ENCODE measurements at regions not wholly inside any gene's neighbourhood (a gene's known extent, or its start where the extent isn't known, plus 50 kb on each side); places are given as distances from the start of the nearest gene placed in this dataset.

DNA sequence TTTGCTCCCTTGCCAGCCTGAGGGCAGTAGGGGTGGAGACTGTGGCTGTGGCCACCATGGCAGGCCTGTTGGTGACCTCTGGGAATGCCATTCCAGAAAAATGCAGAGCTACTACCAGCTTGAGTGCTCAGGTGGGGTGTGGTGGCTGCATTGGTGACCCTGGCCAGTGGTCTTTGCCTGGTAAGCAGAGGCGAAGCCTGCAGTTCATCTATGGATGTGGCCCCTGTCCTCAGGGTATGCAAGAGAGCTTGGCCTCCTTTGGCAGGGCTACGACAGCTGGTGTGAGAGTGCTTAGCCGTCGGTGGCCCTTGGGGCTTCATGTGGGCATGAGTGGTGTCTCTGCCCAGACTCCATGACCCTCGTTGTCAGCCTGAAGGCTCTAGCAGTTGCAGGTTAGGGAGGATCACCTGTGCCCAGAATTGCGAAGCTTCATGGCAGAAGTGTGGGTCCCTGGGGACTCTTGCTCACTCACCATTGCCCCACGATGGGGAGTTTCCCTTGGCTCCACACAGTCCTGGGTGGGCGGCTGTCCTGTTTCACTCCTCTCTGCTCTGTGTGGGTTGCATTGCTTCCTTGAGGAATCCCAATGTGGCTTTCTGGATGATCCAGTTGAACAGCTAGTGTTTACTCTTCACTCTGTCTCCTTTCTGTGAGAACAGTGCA is 117.9 kb upstream of the CDH12 start:
- TF ChIP-seq, protein P1, sequence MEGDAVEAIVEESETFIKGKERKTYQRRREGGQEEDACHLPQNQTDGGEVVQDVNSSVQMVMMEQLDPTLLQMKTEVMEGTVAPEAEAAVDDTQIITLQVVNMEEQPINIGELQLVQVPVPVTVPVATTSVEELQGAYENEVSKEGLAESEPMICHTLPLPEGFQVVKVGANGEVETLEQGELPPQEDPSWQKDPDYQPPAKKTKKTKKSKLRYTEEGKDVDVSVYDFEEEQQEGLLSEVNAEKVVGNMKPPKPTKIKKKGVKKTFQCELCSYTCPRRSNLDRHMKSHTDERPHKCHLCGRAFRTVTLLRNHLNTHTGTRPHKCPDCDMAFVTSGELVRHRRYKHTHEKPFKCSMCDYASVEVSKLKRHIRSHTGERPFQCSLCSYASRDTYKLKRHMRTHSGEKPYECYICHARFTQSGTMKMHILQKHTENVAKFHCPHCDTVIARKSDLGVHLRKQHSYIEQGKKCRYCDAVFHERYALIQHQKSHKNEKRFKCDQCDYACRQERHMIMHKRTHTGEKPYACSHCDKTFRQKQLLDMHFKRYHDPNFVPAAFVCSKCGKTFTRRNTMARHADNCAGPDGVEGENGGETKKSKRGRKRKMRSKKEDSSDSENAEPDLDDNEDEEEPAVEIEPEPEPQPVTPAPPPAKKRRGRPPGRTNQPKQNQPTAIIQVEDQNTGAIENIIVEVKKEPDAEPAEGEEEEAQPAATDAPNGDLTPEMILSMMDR (IDR thresholded peaks at IDR 0.05) = no peak
- TF ChIP-seq EP300 (IDR thresholded peaks at IDR 0.05) = no peak
- no peak for TF ChIP-seq POLR2A (IDR thresholded peaks at IDR 0.05)

Measured in ovary (tissue), 3 donors.